GM23338 (cell line): ENCODE measurements at regions not wholly inside any gene's neighbourhood (a gene's known extent, or its start where the extent isn't known, plus 50 kb on each side); places are given as distances from the start of the nearest gene placed in this dataset.

Source experiments
- ATAC-seq: fragments of 200-7000 bp; cut with Tn5 transposase; 3 replicates; pipeline ENCODE4 v1.9.1; 2020
- DNase-seq: peaks from one replicate; pipeline ENCODE4 v3.0.0-alpha.2; 2015; ENCODE audit warnings: low spot score
- H2AFZ ChIP-seq: fragments of 200-600 bp; sonication (generic); 2 replicates; pipeline ENCODE4 v1.8.0; 2016; ENCODE audit warnings: antibody characterized with exemption, mild to moderate bottlenecking, moderate library complexity
- H3F3A ChIP-seq: fragments of 200-600 bp; sonication (generic); replicated peaks from 2 replicates; pipeline ENCODE4 v1.8.0; 2017; ENCODE audit warnings: antibody characterized with exemption, mixed run types, low read depth
- H3K27ac ChIP-seq: fragments of 200-600 bp; sonication (generic); 2 replicates; pipeline ENCODE4 v1.6.1; 2016; ENCODE audit warnings: low read depth
- H3K27me3 ChIP-seq: fragments of 200-600 bp; sonication (generic); 2 replicates; pipeline ENCODE4 v1.8.0; 2016; ENCODE audit warnings: mild to moderate bottlenecking, mixed run types, moderate library complexity; ENCODE audit not compliant: insufficient read depth
- H3K36me3 ChIP-seq: fragments of 200-600 bp; sonication (generic); 2 replicates; pipeline ENCODE4 v1.8.0; 2016; ENCODE audit warnings: mild to moderate bottlenecking; ENCODE audit not compliant: insufficient read depth
- H3K4me1 ChIP-seq: fragments of 200-600 bp; sonication (generic); 2 replicates; pipeline ENCODE4 v1.8.0; 2016; ENCODE audit warnings: mild to moderate bottlenecking, moderate library complexity; ENCODE audit not compliant: insufficient read depth
- H3K4me2 ChIP-seq: fragments of 200-600 bp; sonication (generic); 2 replicates; pipeline ENCODE4 v1.7.1; 2017; ENCODE audit warnings: mixed run types
- H3K4me3 ChIP-seq: fragments of 200-600 bp; sonication (generic); 2 replicates; pipeline ENCODE4 v1.6.1; 2016; ENCODE audit warnings: mixed run types
- H3K79me2 ChIP-seq: fragments of 200-600 bp; sonication (generic); replicated peaks from 2 replicates; pipeline ENCODE4 v1.8.0; 2017; ENCODE audit warnings: mild to moderate bottlenecking; ENCODE audit not compliant: insufficient read depth
- H3K9me2 ChIP-seq: fragments of 200-600 bp; sonication (generic); 2 replicates; pipeline ENCODE4 v1.8.0; 2017; ENCODE audit not compliant: insufficient read depth
- H4K20me1 ChIP-seq: fragments of 200-600 bp; sonication (generic); replicated peaks from 2 replicates; pipeline ENCODE4 v1.8.0; 2017; ENCODE audit warnings: mild to moderate bottlenecking; ENCODE audit not compliant: insufficient read depth
- H3K27ac Mint-ChIP-seq: 2 replicates; pipeline ENCODE4 v1.8.0; 2020; ENCODE audit warnings: inconsistent platforms, mild to moderate bottlenecking, moderate library complexity, mixed read lengths
- H3K27me3 Mint-ChIP-seq: 3 replicates; pipeline ENCODE4 v1.8.0; 2022; ENCODE audit warnings: low read depth, mild to moderate bottlenecking, moderate library complexity, mixed read lengths, inconsistent platforms; ENCODE audit not compliant: insufficient read depth, poor library complexity
- H3K36me3 Mint-ChIP-seq: 3 replicates; pipeline ENCODE4 v1.8.0; 2021; ENCODE audit warnings: low read depth, mild to moderate bottlenecking, inconsistent platforms, moderate library complexity, mixed read lengths
- H3K4me1 Mint-ChIP-seq: 3 replicates; pipeline ENCODE4 v1.8.0; 2020; ENCODE audit warnings: mild to moderate bottlenecking, inconsistent platforms, mixed read lengths
- H3K4me3 Mint-ChIP-seq: 3 replicates; pipeline ENCODE4 v1.8.0; 2021; ENCODE audit warnings: moderate library complexity, mild to moderate bottlenecking, inconsistent platforms, mixed read lengths
- H3K9me3 Mint-ChIP-seq: 3 replicates; pipeline ENCODE4 v1.8.0; 2020; ENCODE audit warnings: moderate library complexity, mild to moderate bottlenecking, inconsistent platforms, mixed read lengths
- NANOG ChIP-seq: IDR thresholded peaks from 2 replicates; pipeline ENCODE4 v1.6.1; 2016; ENCODE audit warnings: antibody characterized with exemption, borderline replicate concordance
- POLR2AphosphoS5 ChIP-seq: IDR thresholded peaks from 2 replicates; pipeline ENCODE4 v1.6.1; 2016; ENCODE audit warnings: antibody characterized with exemption, low read depth
- TF ChIP-seq, protein P1 (sequence below): fragments of 250-450 bp; sonication (Bioruptor Pico); IDR thresholded peaks from 2 replicates; pipeline ENCODE4 v1.5.0; 2020; ENCODE audit warnings: mild to moderate bottlenecking, moderate library complexity
- TF ChIP-seq, protein P2 (sequence below): IDR thresholded peaks from one replicate; pipeline ENCODE4 v1.6.1; 2018; ENCODE audit warnings: antibody characterized with exemption; ENCODE audit not compliant: unreplicated experiment

DNA sequence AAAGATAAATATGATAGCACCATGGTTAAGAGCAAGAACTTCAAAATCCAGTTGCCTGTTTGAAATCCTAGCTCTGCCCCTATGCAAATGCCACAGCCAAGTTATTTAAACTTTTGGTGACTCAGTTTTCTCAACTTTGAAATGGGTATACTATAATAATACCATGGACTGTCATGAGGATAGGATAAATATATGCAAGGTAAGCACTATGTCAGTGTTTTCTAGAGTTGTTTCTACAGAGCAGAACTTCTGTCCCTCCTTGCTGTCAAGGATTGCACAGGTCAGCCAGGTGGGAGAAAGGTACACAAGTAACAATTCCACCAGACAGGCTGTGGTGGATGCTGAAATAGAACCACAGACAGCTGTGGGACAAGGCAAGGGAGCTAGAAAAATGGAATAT is 55.7 kb upstream of the BOD1L2 start (continued):
- TF ChIP-seq, protein P1, sequence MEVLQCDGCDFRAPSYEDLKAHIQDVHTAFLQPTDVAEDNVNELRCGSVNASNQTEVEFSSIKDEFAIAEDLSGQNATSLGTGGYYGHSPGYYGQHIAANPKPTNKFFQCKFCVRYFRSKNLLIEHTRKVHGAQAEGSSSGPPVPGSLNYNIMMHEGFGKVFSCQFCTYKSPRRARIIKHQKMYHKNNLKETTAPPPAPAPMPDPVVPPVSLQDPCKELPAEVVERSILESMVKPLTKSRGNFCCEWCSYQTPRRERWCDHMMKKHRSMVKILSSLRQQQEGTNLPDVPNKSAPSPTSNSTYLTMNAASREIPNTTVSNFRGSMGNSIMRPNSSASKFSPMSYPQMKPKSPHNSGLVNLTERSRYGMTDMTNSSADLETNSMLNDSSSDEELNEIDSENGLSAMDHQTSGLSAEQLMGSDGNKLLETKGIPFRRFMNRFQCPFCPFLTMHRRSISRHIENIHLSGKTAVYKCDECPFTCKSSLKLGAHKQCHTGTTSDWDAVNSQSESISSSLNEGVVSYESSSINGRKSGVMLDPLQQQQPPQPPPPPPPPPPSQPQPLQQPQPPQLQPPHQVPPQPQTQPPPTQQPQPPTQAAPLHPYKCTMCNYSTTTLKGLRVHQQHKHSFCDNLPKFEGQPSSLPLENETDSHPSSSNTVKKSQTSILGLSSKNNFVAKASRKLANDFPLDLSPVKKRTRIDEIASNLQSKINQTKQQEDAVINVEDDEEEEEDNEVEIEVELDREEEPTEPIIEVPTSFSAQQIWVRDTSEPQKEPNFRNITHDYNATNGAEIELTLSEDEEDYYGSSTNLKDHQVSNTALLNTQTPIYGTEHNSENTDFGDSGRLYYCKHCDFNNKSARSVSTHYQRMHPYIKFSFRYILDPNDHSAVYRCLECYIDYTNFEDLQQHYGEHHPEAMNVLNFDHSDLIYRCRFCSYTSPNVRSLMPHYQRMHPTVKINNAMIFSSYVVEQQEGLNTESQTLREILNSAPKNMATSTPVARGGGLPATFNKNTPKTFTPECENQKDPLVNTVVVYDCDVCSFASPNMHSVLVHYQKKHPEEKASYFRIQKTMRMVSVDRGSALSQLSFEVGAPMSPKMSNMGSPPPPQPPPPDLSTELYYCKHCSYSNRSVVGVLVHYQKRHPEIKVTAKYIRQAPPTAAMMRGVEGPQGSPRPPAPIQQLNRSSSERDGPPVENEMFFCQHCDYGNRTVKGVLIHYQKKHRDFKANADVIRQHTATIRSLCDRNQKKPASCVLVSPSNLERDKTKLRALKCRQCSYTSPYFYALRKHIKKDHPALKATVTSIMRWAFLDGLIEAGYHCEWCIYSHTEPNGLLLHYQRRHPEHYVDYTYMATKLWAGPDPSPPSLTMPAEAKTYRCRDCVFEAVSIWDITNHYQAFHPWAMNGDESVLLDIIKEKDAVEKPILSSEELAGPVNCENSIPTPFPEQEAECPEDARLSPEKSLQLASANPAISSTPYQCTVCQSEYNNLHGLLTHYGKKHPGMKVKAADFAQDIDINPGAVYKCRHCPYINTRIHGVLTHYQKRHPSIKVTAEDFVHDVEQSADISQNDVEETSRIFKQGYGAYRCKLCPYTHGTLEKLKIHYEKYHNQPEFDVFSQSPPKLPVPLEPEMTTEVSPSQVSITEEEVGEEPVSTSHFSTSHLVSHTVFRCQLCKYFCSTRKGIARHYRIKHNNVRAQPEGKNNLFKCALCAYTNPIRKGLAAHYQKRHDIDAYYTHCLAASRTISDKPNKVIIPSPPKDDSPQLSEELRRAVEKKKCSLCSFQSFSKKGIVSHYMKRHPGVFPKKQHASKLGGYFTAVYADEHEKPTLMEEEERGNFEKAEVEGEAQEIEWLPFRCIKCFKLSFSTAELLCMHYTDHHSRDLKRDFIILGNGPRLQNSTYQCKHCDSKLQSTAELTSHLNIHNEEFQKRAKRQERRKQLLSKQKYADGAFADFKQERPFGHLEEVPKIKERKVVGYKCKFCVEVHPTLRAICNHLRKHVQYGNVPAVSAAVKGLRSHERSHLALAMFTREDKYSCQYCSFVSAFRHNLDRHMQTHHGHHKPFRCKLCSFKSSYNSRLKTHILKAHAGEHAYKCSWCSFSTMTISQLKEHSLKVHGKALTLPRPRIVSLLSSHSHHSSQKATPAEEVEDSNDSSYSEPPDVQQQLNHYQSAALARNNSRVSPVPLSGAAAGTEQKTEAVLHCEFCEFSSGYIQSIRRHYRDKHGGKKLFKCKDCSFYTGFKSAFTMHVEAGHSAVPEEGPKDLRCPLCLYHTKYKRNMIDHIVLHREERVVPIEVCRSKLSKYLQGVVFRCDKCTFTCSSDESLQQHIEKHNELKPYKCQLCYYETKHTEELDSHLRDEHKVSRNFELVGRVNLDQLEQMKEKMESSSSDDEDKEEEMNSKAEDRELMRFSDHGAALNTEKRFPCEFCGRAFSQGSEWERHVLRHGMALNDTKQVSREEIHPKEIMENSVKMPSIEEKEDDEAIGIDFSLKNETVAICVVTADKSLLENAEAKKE (CRISPR knock-in tag), result no peak
- TF ChIP-seq, protein P2, sequence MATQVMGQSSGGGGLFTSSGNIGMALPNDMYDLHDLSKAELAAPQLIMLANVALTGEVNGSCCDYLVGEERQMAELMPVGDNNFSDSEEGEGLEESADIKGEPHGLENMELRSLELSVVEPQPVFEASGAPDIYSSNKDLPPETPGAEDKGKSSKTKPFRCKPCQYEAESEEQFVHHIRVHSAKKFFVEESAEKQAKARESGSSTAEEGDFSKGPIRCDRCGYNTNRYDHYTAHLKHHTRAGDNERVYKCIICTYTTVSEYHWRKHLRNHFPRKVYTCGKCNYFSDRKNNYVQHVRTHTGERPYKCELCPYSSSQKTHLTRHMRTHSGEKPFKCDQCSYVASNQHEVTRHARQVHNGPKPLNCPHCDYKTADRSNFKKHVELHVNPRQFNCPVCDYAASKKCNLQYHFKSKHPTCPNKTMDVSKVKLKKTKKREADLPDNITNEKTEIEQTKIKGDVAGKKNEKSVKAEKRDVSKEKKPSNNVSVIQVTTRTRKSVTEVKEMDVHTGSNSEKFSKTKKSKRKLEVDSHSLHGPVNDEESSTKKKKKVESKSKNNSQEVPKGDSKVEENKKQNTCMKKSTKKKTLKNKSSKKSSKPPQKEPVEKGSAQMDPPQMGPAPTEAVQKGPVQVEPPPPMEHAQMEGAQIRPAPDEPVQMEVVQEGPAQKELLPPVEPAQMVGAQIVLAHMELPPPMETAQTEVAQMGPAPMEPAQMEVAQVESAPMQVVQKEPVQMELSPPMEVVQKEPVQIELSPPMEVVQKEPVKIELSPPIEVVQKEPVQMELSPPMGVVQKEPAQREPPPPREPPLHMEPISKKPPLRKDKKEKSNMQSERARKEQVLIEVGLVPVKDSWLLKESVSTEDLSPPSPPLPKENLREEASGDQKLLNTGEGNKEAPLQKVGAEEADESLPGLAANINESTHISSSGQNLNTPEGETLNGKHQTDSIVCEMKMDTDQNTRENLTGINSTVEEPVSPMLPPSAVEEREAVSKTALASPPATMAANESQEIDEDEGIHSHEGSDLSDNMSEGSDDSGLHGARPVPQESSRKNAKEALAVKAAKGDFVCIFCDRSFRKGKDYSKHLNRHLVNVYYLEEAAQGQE, result no peak
- no peak for TF ChIP-seq POLR2AphosphoS5

DNA sequence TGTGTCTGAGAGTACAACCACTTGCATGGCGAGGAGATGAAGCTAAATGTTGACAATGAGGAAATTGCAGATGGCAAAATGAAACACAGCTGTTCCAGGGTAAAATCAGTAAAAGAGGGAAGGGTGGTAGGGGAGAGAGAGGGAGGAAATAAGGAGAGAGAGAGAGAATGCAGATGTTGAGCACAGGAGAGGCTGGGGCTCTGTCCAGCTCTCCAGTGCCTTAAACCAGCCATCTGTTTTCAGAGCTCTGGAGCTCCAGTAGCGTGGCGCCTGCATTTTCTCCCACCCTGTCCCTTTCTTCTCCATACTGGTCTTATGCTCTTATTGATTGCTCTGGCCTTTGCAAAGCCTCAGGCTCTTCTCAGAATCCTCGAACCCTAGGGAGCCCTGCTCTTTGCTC is 52.7 kb upstream of the BOD1L2 start:
- no peak overlapping the region for H3K4me3 ChIP-seq
- H3K27me3 ChIP-seq, result no peaks in the 10 kb centered on the region
- H3K79me2 ChIP-seq, result no peaks in the 10 kb centered on the region
- H3K4me1 ChIP-seq, result peaks cover 36% of the 10 kb centered on the region
- Mint-ChIP-seq H3K27ac (no peak overlapping the region), H3K4me3 (no peak overlapping the region), H3K27me3 (peaks cover 16% of the 10 kb centered on the region), H3K9me3 (no peaks in the 10 kb centered on the region; the same call in 2 of the 3 replicates), H3K36me3 (no peaks in the 10 kb centered on the region), H3K4me1 (peaks cover 32% of the 10 kb centered on the region)
- DNase-seq (no peak), ATAC-seq (peak; percentile 61)
- H3K4me2 ChIP-seq, result no peak overlapping the region
- peak overlapping the region; percentile 63; the same call in 1 of the 2 replicates for H2AFZ ChIP-seq
- H3K9me2 ChIP-seq, result peaks cover 29% of the 10 kb centered on the region
- H3F3A ChIP-seq, result no peaks in the 10 kb centered on the region; the same call in 1 of the 2 replicates
- H4K20me1 ChIP-seq, result no peaks in the 10 kb centered on the region
- H3K36me3 ChIP-seq, result no peaks in the 10 kb centered on the region
- H3K27ac ChIP-seq, result no peak overlapping the region
- TF ChIP-seq, protein P2, result peak; percentile 62
- TF ChIP-seq NANOG, result no peak
